Hepatocyte (in vitro differentiated cells): ENCODE measurements at regions not wholly inside any gene's neighbourhood (a gene's known extent, or its start where the extent isn't known, plus 50 kb on each side); places are given as distances from the start of the nearest gene placed in this dataset.

ENCODE experiments used
- DNase-seq: peaks from one replicate; pipeline ENCODE4 v3.0.0-alpha.2; 2016; ENCODE audit warnings: low spot score
- H2AFZ ChIP-seq: fragments of 200-600 bp; sonication (generic); 2 replicates; pipeline ENCODE4 v1.6.0; 2016; ENCODE audit warnings: antibody characterized with exemption, mild to moderate bottlenecking
- H3K27ac ChIP-seq: fragments of 200-600 bp; sonication (generic); 2 replicates; pipeline ENCODE4 v1.5.1; 2016; ENCODE audit warnings: mild to moderate bottlenecking
- H3K27me3 ChIP-seq: fragments of 200-600 bp; sonication (generic); 2 replicates; pipeline ENCODE4 v1.6.1; 2016
- H3K36me3 ChIP-seq: fragments of 200-600 bp; sonication (generic); replicated peaks from 2 replicates; pipeline ENCODE4 v1.5.1; 2016; ENCODE audit warnings: low read depth; ENCODE audit not compliant: insufficient read depth
- H3K4me1 ChIP-seq: fragments of 200-600 bp; sonication (generic); 2 replicates; pipeline ENCODE4 v1.5.1; 2016; ENCODE audit warnings: mild to moderate bottlenecking, moderate library complexity; ENCODE audit not compliant: insufficient read depth
- H3K4me2 ChIP-seq: fragments of 200-600 bp; sonication (generic); 2 replicates; pipeline ENCODE4 v1.6.0; 2016
- H3K4me3 ChIP-seq: fragments of 200-600 bp; sonication (generic); 2 replicates; pipeline ENCODE4 v1.5.1; 2016; ENCODE audit warnings: mild to moderate bottlenecking
- H3K79me2 ChIP-seq: fragments of 200-600 bp; sonication (generic); 2 replicates; pipeline ENCODE4 v1.6.0; 2017; ENCODE audit warnings: mild to moderate bottlenecking
- H3K9me2 ChIP-seq: fragments of 200-600 bp; sonication (generic); replicated peaks from 2 replicates; pipeline ENCODE4 v1.6.0; 2017; ENCODE audit warnings: mild to moderate bottlenecking; ENCODE audit not compliant: insufficient read depth
- H3K9me3 ChIP-seq: fragments of 200-600 bp; sonication (generic); 2 replicates; pipeline ENCODE4 v1.5.1; 2016; ENCODE audit warnings: low read depth, mild to moderate bottlenecking
- H4K20me1 ChIP-seq: fragments of 200-600 bp; sonication (generic); 2 replicates; pipeline ENCODE4 v1.6.0; 2016; ENCODE audit warnings: mild to moderate bottlenecking; ENCODE audit not compliant: insufficient read depth, poor library complexity, severe bottlenecking
- EZH2 ChIP-seq: fragments of 200-600 bp; sonication (generic); IDR thresholded peaks from 2 replicates; pipeline ENCODE4 v1.6.1; 2016; ENCODE audit warnings: antibody characterized with exemption, mild to moderate bottlenecking, borderline replicate concordance
- EZH2phosphoT487 ChIP-seq: fragments of 200-600 bp; sonication (generic); IDR thresholded peaks from one replicate; pipeline ENCODE4 v1.6.1; 2018; ENCODE audit warnings: antibody characterized with exemption, mild to moderate bottlenecking, low read depth, moderate library complexity; ENCODE audit not compliant: unreplicated experiment, severe bottlenecking
- WGBS: methylation state at CpG from one replicate; pipeline ENCODE4 v1.1.6; 2016; ENCODE audit warnings: low lambda C conversion rate; ENCODE audit errors: missing lambda C conversion rate; 5-methylcytosine and 5-hydroxymethylcytosine counted together
- TF ChIP-seq, protein P1 (sequence below): fragments of 200-600 bp; sonication (generic); IDR thresholded peaks from 2 replicates; pipeline ENCODE4 v1.5.1; 2016; ENCODE audit warnings: antibody characterized with exemption, mild to moderate bottlenecking; ENCODE audit not compliant: poor library complexity

DNA sequence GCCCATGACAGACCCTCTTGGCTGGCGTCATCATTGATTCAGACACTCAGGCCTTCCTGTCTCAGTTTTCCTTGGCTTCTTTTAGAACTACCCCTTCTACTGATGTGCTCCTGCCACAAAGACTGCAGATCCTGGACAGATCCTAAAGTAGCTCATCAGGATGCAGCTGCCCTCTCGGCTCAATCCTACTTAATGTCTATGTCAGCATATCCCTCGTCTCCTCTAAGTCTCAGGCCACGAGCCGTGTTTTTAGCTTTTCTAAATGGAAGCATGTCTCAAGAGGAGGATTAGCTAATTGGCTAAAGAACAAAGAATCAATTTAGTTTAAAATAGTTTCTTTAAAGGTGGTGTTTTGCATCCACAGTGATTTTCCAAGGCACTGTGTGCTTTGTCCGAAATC lies 447.7 kb downstream of the STIM2 start:
- no peak overlapping the region for H2AFZ ChIP-seq
- H3K36me3 ChIP-seq = no peaks in the 10 kb centered on the region
- H3K4me3 ChIP-seq = no peak overlapping the region
- no peak overlapping the region for H3K4me2 ChIP-seq
- no peaks in the 10 kb centered on the region for H3K9me3 ChIP-seq
- DNase-seq = no peak
- H3K79me2 ChIP-seq = no peaks in the 10 kb centered on the region
- no peaks in the 10 kb centered on the region for H4K20me1 ChIP-seq
- H3K4me1 ChIP-seq = no peaks in the 10 kb centered on the region
- TF ChIP-seq EZH2phosphoT487 = no peak
- TF ChIP-seq EZH2 = no peak
- TF ChIP-seq, protein P1, sequence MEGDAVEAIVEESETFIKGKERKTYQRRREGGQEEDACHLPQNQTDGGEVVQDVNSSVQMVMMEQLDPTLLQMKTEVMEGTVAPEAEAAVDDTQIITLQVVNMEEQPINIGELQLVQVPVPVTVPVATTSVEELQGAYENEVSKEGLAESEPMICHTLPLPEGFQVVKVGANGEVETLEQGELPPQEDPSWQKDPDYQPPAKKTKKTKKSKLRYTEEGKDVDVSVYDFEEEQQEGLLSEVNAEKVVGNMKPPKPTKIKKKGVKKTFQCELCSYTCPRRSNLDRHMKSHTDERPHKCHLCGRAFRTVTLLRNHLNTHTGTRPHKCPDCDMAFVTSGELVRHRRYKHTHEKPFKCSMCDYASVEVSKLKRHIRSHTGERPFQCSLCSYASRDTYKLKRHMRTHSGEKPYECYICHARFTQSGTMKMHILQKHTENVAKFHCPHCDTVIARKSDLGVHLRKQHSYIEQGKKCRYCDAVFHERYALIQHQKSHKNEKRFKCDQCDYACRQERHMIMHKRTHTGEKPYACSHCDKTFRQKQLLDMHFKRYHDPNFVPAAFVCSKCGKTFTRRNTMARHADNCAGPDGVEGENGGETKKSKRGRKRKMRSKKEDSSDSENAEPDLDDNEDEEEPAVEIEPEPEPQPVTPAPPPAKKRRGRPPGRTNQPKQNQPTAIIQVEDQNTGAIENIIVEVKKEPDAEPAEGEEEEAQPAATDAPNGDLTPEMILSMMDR = no peak
- no peak overlapping the region for H3K27ac ChIP-seq
- WGBS = 62% methylated on average over 6 of the region's 6 CpGs
- peaks cover 5% of the 10 kb centered on the region for H3K27me3 ChIP-seq
- no peaks in the 10 kb centered on the region for H3K9me2 ChIP-seq

- Histone ChIP-seq H3K36me3 (no peaks in the 10 kb centered on the region), H3K4me2 (no peak overlapping the region), H3K79me2 (no peaks in the 10 kb centered on the region), H3K4me3 (no peak overlapping the region), H3K9me3 (no peaks in the 10 kb centered on the region), H3K9me2 (no peaks in the 10 kb centered on the region), H3K4me1 (no peaks in the 10 kb centered on the region), H3K27me3 (peaks cover 2% of the 10 kb centered on the region), H4K20me1 (no peaks in the 10 kb centered on the region), H2AFZ (no peak overlapping the region), H3K27ac (no peak overlapping the region)
- TF ChIP-seq EZH2phosphoT487 = no peak
- no peak for TF ChIP-seq EZH2
- TF ChIP-seq, protein P1 = no peak
- DNase-seq = no peak
These were observed 455.0 kb downstream of the STIM2 start for GRCh38 chr4:27315625-27316024.

GRCh38 chr4:27316176-27316575 lies 455.5 kb downstream of the STIM2 start:
- TF ChIP-seq, protein P1 = no peak
- TF ChIP-seq EZH2phosphoT487 = no peak
- no peak for TF ChIP-seq EZH2
- H3K36me3 ChIP-seq = no peaks in the 10 kb centered on the region
- no peak overlapping the region for H3K27ac ChIP-seq
- H3K4me3 ChIP-seq = no peak overlapping the region
- no peak overlapping the region for H3K4me2 ChIP-seq
- H3K79me2 ChIP-seq = no peaks in the 10 kb centered on the region
- H3K9me3 ChIP-seq = no peaks in the 10 kb centered on the region
- no peak overlapping the region for H2AFZ ChIP-seq
- H3K4me1 ChIP-seq = no peaks in the 10 kb centered on the region
- peak; percentile 10 for DNase-seq
- WGBS = 70% methylated on average over 4 of the region's 4 CpGs
- H4K20me1 ChIP-seq = no peaks in the 10 kb centered on the region
- no peaks in the 10 kb centered on the region for H3K9me2 ChIP-seq
- H3K27me3 ChIP-seq = no peaks in the 10 kb centered on the region

DNA sequence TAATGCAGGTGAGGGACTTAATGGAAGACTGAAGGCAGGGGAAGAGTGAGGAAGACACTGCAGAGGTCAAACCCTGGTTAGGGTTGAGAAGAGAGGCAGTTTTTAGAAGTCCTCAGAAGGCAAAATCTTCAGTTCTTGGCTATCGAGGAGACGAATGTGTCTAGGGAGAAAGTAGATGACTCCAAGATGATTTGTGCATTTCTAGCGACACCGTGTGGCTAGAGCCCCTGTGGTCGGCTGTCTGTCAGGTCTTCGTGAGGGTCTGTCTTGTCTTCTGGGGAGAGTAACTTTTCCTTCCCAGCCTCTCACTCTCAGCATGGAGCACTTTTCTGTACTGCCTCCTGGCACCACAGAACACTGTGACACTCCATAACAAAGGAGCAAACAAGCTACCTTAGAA lies 458.1 kb downstream of the STIM2 start:
- Histone ChIP-seq H3K4me2 (no peak overlapping the region), H3K79me2 (no peaks in the 10 kb centered on the region), H4K20me1 (no peaks in the 10 kb centered on the region), H3K9me2 (no peaks in the 10 kb centered on the region), H3K4me1 (no peaks in the 10 kb centered on the region), H3K27me3 (no peaks in the 10 kb centered on the region), H2AFZ (no peak overlapping the region), H3K27ac (no peak overlapping the region), H3K9me3 (no peaks in the 10 kb centered on the region), H3K4me3 (no peak overlapping the region), H3K36me3 (no peaks in the 10 kb centered on the region)
- WGBS = 20% methylated on average over 6 of the region's 6 CpGs
- TF ChIP-seq EZH2phosphoT487 = no peak
- TF ChIP-seq, protein P1 = peak; percentile 64
- DNase-seq = peak; percentile 57
